ENCODE measurements at regions not wholly inside any gene's neighbourhood (a gene's known extent, or its start where the extent isn't known, plus 50 kb on each side); places are given as distances from the start of the nearest gene placed in this dataset.

- TF ChIP-seq, protein P1, sequence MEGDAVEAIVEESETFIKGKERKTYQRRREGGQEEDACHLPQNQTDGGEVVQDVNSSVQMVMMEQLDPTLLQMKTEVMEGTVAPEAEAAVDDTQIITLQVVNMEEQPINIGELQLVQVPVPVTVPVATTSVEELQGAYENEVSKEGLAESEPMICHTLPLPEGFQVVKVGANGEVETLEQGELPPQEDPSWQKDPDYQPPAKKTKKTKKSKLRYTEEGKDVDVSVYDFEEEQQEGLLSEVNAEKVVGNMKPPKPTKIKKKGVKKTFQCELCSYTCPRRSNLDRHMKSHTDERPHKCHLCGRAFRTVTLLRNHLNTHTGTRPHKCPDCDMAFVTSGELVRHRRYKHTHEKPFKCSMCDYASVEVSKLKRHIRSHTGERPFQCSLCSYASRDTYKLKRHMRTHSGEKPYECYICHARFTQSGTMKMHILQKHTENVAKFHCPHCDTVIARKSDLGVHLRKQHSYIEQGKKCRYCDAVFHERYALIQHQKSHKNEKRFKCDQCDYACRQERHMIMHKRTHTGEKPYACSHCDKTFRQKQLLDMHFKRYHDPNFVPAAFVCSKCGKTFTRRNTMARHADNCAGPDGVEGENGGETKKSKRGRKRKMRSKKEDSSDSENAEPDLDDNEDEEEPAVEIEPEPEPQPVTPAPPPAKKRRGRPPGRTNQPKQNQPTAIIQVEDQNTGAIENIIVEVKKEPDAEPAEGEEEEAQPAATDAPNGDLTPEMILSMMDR (conservative IDR thresholded peaks at IDR 0.05): no peak
- no peak overlapping the region for H3K27ac ChIP-seq
Observed at GRCh38 chr1:14347776-14348175, 250.7 kb upstream of the KAZN start.

GRCh38 chr1:14350197-14350596 is 248.3 kb upstream of the KAZN start:
- TF ChIP-seq, protein P1 (conservative IDR thresholded peaks at IDR 0.05): no peak
- H3K27ac ChIP-seq: no peak overlapping the region

GRCh38 chr1:14352897-14353296 is 245.6 kb upstream of the KAZN start:
- TF ChIP-seq, protein P1 (conservative IDR thresholded peaks at IDR 0.05): no peak
- no peak overlapping the region for H3K27ac ChIP-seq

DNA sequence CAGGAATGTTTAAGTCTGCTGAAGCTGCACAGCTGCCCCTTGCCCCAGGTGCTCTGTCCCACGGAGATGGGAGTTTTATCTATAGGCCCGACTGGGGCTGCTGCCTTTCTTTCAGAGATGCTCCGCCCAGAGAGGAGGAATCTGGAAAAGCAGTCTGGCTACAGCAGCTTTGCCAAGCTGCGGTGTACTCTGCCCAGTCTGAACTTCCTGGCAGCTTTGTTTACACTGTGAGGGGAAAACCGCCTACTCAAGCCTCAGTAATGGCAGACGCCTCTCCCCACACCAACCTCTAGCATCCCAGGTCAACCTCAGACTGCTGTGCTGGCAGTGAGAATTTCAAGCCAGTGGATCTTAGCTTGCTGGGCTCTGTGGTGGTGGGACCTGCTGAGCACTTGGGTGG is 237.5 kb upstream of the KAZN start:
- H3K27ac ChIP-seq: peak overlapping the region; percentile 63

GRCh38 chr1:14362331-14362730 is 236.2 kb upstream of the KAZN start:
- no peak overlapping the region for H3K27ac ChIP-seq
- TF ChIP-seq, protein P1 (conservative IDR thresholded peaks at IDR 0.05): no peak

GRCh38 chr1:14363036-14363590 is 235.4 kb upstream of the KAZN start:
- no peak overlapping the region for H3K27ac ChIP-seq
- TF ChIP-seq, protein P1 (conservative IDR thresholded peaks at IDR 0.05): no peak

GRCh38 chr1:14363707-14364413 is 234.6 kb upstream of the KAZN start:
- H3K27ac ChIP-seq: no peak overlapping the region

More at GRCh38 chr1:14363707-14364413, 234.6 kb upstream of the KAZN start:
- TF ChIP-seq, protein P1 (conservative IDR thresholded peaks at IDR 0.05): no peak
